ENCODE measurements at regions not wholly inside any gene's neighbourhood (a gene's known extent, or its start where the extent isn't known, plus 50 kb on each side); places are given as distances from the start of the nearest gene placed in this dataset.

- WGBS: 97% methylated on average over 2 of the region's 2 CpGs
These were observed 166.7 kb downstream of the LTN1 start for GRCh38 chr21:28826021-28826420.

GRCh38 chr21:28823429-28823828, 169.2 kb downstream of the LTN1 start:
- Histone ChIP-seq H3K36me3 (no peaks in the 10 kb centered on the region), H3K27me3 (no peaks in the 10 kb centered on the region), H3K4me1 (peaks cover 25% of the 10 kb centered on the region), H3K4me3 (no peak overlapping the region), H3K9me3 (no peaks in the 10 kb centered on the region), H3K27ac (peak overlapping the region; percentile 66)
- no peak for DNase-seq (ENCODE audit: low spot score in 2 of 2)
- TF ChIP-seq CTCF (IDR thresholded peaks at IDR 0.05) (no peak), EP300 (IDR thresholded peaks at IDR 0.05) (no peak), POLR2AphosphoS5 (IDR thresholded peaks at IDR 0.05) (no peak)
- WGBS: 79% methylated on average over 2 of the region's 2 CpGs

More at GRCh38 chr21:28826021-28826420, 166.7 kb downstream of the LTN1 start:
- TF ChIP-seq EP300 (IDR thresholded peaks at IDR 0.05): no peak
- no peak for TF ChIP-seq POLR2A (IDR thresholded peaks at IDR 0.05)
- TF ChIP-seq POLR2AphosphoS5 (IDR thresholded peaks at IDR 0.05): no peak
- TF ChIP-seq CTCF (IDR thresholded peaks at IDR 0.05): no peak
- Histone ChIP-seq H3K27me3 (no peaks in the 10 kb centered on the region), H3K36me3 (no peaks in the 10 kb centered on the region), H3K4me3 (no peak overlapping the region), H3K27ac (no peak overlapping the region), H3K4me1 (peaks cover 22% of the 10 kb centered on the region), H3K9me3 (no peaks in the 10 kb centered on the region)
- DNase-seq (ENCODE audit: low spot score in 2 of 2): no peak

GRCh38 chr21:28822486-28823335, 170.0 kb downstream of the LTN1 start:
- no peak for DNase-seq (ENCODE audit: low spot score in 2 of 2)
- Histone ChIP-seq H3K36me3 (no peaks in the 10 kb centered on the region), H3K27ac (peak overlapping the region; percentile 71), H3K9me3 (no peaks in the 10 kb centered on the region), H3K4me1 (peaks cover 25% of the 10 kb centered on the region), H3K4me3 (no peak overlapping the region), H3K27me3 (no peaks in the 10 kb centered on the region)
- no peak for TF ChIP-seq POLR2AphosphoS5 (IDR thresholded peaks at IDR 0.05)
- no peak for TF ChIP-seq CTCF (IDR thresholded peaks at IDR 0.05)
- TF ChIP-seq EP300 (IDR thresholded peaks at IDR 0.05): no peak
- no peak for TF ChIP-seq POLR2A (IDR thresholded peaks at IDR 0.05)
- 25% methylated on average over 3 of the region's 3 CpGs for WGBS

- Histone ChIP-seq H3K4me3 (no peak overlapping the region), H3K4me1 (peaks cover 25% of the 10 kb centered on the region), H3K27me3 (no peaks in the 10 kb centered on the region), H3K36me3 (no peaks in the 10 kb centered on the region), H3K9me3 (no peaks in the 10 kb centered on the region), H3K27ac (peak overlapping the region; percentile 71)
- TF ChIP-seq EP300 (IDR thresholded peaks at IDR 0.05) (no peak), CTCF (IDR thresholded peaks at IDR 0.05) (no peak), POLR2AphosphoS5 (IDR thresholded peaks at IDR 0.05) (no peak), POLR2A (IDR thresholded peaks at IDR 0.05) (no peak)
- DNase-seq (ENCODE audit: low spot score in 2 of 2): no peak
These were observed 170.6 kb downstream of the LTN1 start for GRCh38 chr21:28822123-28822399.

- H3K27me3 ChIP-seq: no peaks in the 10 kb centered on the region
- H3K9me3 ChIP-seq: no peaks in the 10 kb centered on the region
- H3K4me1 ChIP-seq: peaks cover 25% of the 10 kb centered on the region
- H3K27ac ChIP-seq: peak overlapping the region; percentile 71
- DNase-seq (ENCODE audit: low spot score in 2 of 2): no peak
- 74% methylated on average over 6 of the region's 6 CpGs for WGBS
- H3K4me3 ChIP-seq: no peak overlapping the region
- no peak for TF ChIP-seq CTCF (IDR thresholded peaks at IDR 0.05)
- no peak for TF ChIP-seq POLR2A (IDR thresholded peaks at IDR 0.05)
- no peaks in the 10 kb centered on the region for H3K36me3 ChIP-seq
These were observed 171.2 kb downstream of the LTN1 start for GRCh38 chr21:28821276-28822122.

Data from suprapubic skin (tissue), 4 donors.